Stimulated activated CD8-positive, alpha-beta memory T cell treated with anti-CD3 and anti-CD28 coated beads, Interleukin-12 subunit alpha, Interleukin-12 subunit beta, amount 100 ng/mL, for 24 hours (primary cell): ENCODE measurements at regions not wholly inside any gene's neighbourhood (a gene's known extent, or its start where the extent isn't known, plus 50 kb on each side); places are given as distances from the start of the nearest gene placed in this dataset.

ENCODE experiments used
- DNase-seq: peaks from one replicate; pipeline ENCODE4 v3.0.0-alpha.2; 2020; ENCODE audit errors: extremely low read depth

DNA sequence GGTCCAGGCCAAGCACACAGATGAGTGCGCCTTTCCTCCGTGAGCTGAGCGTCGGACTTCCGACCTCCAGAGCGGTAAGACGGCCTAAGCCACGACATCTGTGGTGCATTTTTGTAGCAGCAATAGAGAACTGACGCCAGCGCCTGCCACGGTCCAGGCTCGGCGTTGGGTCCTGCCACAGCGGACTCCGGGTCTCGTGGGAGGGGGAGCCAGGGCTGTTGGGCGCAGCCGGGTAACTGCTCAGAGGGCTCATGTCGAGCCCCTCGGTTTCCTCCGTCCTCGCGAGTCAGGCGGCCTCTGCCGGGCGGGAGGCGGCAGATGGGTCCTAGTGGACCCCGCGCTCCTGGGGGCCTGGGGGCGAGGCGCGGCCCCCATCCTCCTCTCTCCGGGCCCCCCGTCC is 216.1 kb downstream of the QKI start:
- DNase-seq = no peak

DNA sequence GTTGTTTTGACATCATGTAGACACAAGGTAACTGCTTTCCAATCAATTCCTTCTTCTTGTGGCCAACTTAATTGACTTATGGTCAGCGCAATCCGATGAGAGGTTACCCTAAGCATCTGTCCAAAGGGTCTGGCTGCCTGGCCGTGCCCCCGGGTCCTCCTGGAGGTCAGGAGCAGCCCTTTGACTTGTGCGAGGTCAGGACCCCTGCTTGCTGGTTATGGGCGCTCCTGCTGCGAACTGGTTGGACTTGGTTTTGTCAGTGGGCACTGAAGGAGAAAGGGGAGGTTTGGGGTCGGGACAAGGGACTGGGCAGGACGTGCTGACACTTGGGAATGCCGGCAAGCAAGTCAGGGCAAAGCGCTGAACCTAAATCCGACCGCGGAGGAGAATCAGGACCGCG is 215.6 kb downstream of the QKI start:
- no peak for DNase-seq
